T-helper 17 cell (primary cell): ENCODE measurements at regions not wholly inside any gene's neighbourhood (a gene's known extent, or its start where the extent isn't known, plus 50 kb on each side); places are given as distances from the start of the nearest gene placed in this dataset.
"Not testable (repeated sequence)": the region's sequence is repeated elsewhere in the genome, so short reads cannot be mapped to it uniquely, and the experiment has no call there.

Experiments
- ATAC-seq: fragments of 150-1000 bp; cut with Tn5 transposase; 2 replicates; pipeline ENCODE4 v1.10.0; 2021; ENCODE audit warnings: mild to moderate bottlenecking, moderate library complexity
- DNase-seq, 3 donors: peaks; one replicate each; pipeline versions ENCODE4 v3.0.0 to v3.0.0-alpha.2; 2020 to 2021
- H3K9me3 ChIP-seq: one replicate; pipeline ENCODE4 v1.7.0; 2013; ENCODE audit warnings: low read length, mild to moderate bottlenecking; ENCODE audit not compliant: control insufficient read depth, poor library complexity, severe bottlenecking
- H3K27ac Mint-ChIP-seq: one replicate; pipeline ENCODE4 v1.8.0; 2022; ENCODE audit warnings: mild to moderate bottlenecking, moderate library complexity, mixed read lengths
- H3K27me3 Mint-ChIP-seq: one replicate; pipeline ENCODE4 v1.8.0; 2022; ENCODE audit warnings: mixed read lengths
- H3K36me3 Mint-ChIP-seq: one replicate; pipeline ENCODE4 v1.8.0; 2022; ENCODE audit warnings: low read depth, mixed read lengths
- H3K4me1 Mint-ChIP-seq: one replicate; pipeline ENCODE4 v1.8.0; 2022; ENCODE audit warnings: mild to moderate bottlenecking, mixed read lengths
- H3K4me3 Mint-ChIP-seq: one replicate; pipeline ENCODE4 v1.8.0; 2022; ENCODE audit warnings: mild to moderate bottlenecking, moderate library complexity, mixed read lengths

GRCh38 chr15:57895291-57895690, 170.2 kb downstream of the ALDH1A2 start:
- Mint-ChIP-seq H3K36me3 (peaks cover 2% of the 10 kb centered on the region), H3K27me3 (peaks cover 2% of the 10 kb centered on the region), H3K27ac (no peak overlapping the region), H3K4me3 (no peak overlapping the region), H3K4me1 (no peaks in the 10 kb centered on the region)
- DNase-seq (no peak), ATAC-seq (no peak)
- no peaks in the 10 kb centered on the region for H3K9me3 ChIP-seq

GRCh38 chr15:57896114-57896513, 169.4 kb downstream of the ALDH1A2 start:
- Mint-ChIP-seq H3K4me1 (no peaks in the 10 kb centered on the region), H3K27ac (no peak overlapping the region)
- ATAC-seq: no peak

GRCh38 chr15:57896899-57897298, 168.6 kb downstream of the ALDH1A2 start:
- not testable (repeated sequence) for H3K9me3 ChIP-seq, H3K4me3 Mint-ChIP-seq, H3K36me3 Mint-ChIP-seq, H3K27ac Mint-ChIP-seq, ATAC-seq, DNase-seq, H3K27me3 Mint-ChIP-seq, H3K4me1 Mint-ChIP-seq

More at GRCh38 chr15:57896114-57896513, 169.4 kb downstream of the ALDH1A2 start:
- DNase-seq: no peak
- H3K4me3 Mint-ChIP-seq: no peak overlapping the region
- H3K36me3 Mint-ChIP-seq: peaks cover 2% of the 10 kb centered on the region
- H3K27me3 Mint-ChIP-seq: no peaks in the 10 kb centered on the region
- H3K9me3 ChIP-seq: no peaks in the 10 kb centered on the region

GRCh38 chr15:57897870-57898269, 167.6 kb downstream of the ALDH1A2 start:
- H3K4me3 Mint-ChIP-seq: no peak overlapping the region
- H3K27me3 Mint-ChIP-seq: no peaks in the 10 kb centered on the region
- no peak for DNase-seq
- H3K4me1 Mint-ChIP-seq: no peaks in the 10 kb centered on the region
- H3K9me3 ChIP-seq: no peaks in the 10 kb centered on the region
- H3K27ac Mint-ChIP-seq: no peak overlapping the region
- H3K36me3 Mint-ChIP-seq: peaks cover 2% of the 10 kb centered on the region
- ATAC-seq: no peak

GRCh38 chr15:57902155-57902554, 163.4 kb downstream of the ALDH1A2 start:
- no peak for ATAC-seq

More at GRCh38 chr15:57902155-57902554, 163.4 kb downstream of the ALDH1A2 start:
- H3K27ac Mint-ChIP-seq: no peak overlapping the region
- peaks cover 2% of the 10 kb centered on the region for H3K9me3 ChIP-seq
- H3K27me3 Mint-ChIP-seq: peaks cover 14% of the 10 kb centered on the region
- no peak for DNase-seq
- no peaks in the 10 kb centered on the region for H3K36me3 Mint-ChIP-seq
- no peaks in the 10 kb centered on the region for H3K4me1 Mint-ChIP-seq
- H3K4me3 Mint-ChIP-seq: no peak overlapping the region
